ENCODE measurements at regions not wholly inside any gene's neighbourhood (a gene's known extent, or its start where the extent isn't known, plus 50 kb on each side); places are given as distances from the start of the nearest gene placed in this dataset.

DNA sequence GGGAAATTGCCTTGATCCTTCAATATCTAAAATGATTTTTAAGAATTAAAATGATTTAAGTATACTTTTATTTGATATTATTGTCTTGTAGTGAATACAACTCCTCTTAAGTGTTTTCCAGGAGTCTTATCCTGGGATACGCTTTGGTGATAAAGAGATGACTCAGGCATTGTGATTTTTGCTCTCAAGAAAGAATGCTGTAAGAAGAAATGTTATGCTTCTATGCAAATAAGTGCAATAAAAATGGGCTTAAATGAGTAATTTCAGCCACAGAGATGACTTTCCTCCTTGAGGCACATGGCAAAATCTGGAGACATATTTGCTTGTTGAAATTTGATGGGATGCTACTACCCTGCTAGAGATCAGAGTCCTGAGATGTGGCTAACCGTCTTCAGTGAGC, 358.6 kb upstream of the BCHE start:
- 14% methylated on average over 2 of the region's 2 CpGs for WGBS (ENCODE audit: low lambda C conversion rate)
- DNase-seq (ENCODE audit: low spot score) = no peak
- no peaks in the 10 kb centered on the region for H4K20me1 ChIP-seq (ENCODE audit: insufficient read depth, low read length)
- POLR2A ChIA-PET = no interaction called here
- no peak overlapping the region for H2AFZ ChIP-seq (ENCODE audit: low read length)
- no peak overlapping the region for H3K4me2 ChIP-seq (ENCODE audit: low read depth, low read length)
- intact Hi-C loops (cut with micrococcal nuclease; ENCODE audit: unreplicated experiment) (no loop called here), in situ Hi-C loops (cut with HindIII; ENCODE audit: extremely low pct_ligation_motif_present, low pct_unique_long_range_greater_than_20kb) (no loop called here)
- no peak for ATAC-seq
- no peak overlapping the region for H3K9ac ChIP-seq (ENCODE audit: insufficient read depth, low read depth, low read length)
- CTCF ChIA-PET (ENCODE audit: low intra/inter-chr PET ratio, low total read pairs) = no interaction called here
- no peak overlapping the region for H3K27ac ChIP-seq (ENCODE audit: extremely low read length, insufficient read depth, low read length)
- BruUV-seq (replicated peaks) = no TSS peak
- no peaks in the 10 kb centered on the region for H3K4me1 ChIP-seq (ENCODE audit: insufficient read depth, low read length)
- H3K9me3 ChIP-seq (ENCODE audit: low read length) = no peaks in the 10 kb centered on the region
- no peak for FAIRE-seq
- no peaks in the 10 kb centered on the region for H3K27me3 ChIP-seq (ENCODE audit: control insufficient read depth in 1 of 2, insufficient read depth in 2 of 2, low read length in 2 of 2)
- H3K79me2 ChIP-seq (ENCODE audit: insufficient read depth, low read length) = no peaks in the 10 kb centered on the region
- H3K36me3 ChIP-seq (replicated peaks in 1 of 2; ENCODE audit: control insufficient read depth in 1 of 2, insufficient read depth in 2 of 2, low read length in 2 of 2) = no peaks in the 10 kb centered on the region
- no peak overlapping the region for H3K4me3 ChIP-seq (replicated peaks in 1 of 3; ENCODE audit: insufficient read depth in 1 of 3, low read depth in 2 of 3, low read length in 3 of 3)
- TF ChIP-seq, protein P1, sequence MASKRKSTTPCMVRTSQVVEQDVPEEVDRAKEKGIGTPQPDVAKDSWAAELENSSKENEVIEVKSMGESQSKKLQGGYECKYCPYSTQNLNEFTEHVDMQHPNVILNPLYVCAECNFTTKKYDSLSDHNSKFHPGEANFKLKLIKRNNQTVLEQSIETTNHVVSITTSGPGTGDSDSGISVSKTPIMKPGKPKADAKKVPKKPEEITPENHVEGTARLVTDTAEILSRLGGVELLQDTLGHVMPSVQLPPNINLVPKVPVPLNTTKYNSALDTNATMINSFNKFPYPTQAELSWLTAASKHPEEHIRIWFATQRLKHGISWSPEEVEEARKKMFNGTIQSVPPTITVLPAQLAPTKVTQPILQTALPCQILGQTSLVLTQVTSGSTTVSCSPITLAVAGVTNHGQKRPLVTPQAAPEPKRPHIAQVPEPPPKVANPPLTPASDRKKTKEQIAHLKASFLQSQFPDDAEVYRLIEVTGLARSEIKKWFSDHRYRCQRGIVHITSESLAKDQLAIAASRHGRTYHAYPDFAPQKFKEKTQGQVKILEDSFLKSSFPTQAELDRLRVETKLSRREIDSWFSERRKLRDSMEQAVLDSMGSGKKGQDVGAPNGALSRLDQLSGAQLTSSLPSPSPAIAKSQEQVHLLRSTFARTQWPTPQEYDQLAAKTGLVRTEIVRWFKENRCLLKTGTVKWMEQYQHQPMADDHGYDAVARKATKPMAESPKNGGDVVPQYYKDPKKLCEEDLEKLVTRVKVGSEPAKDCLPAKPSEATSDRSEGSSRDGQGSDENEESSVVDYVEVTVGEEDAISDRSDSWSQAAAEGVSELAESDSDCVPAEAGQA (IDR thresholded peaks at IDR 0.05; ENCODE audit: low read depth) = no peak
- TF ChIP-seq, protein P1 (CRISPR knock-in tag; IDR thresholded peaks at IDR 0.05; ENCODE audit: borderline replicate concordance) = no peak
- TF ChIP-seq, protein P2, sequence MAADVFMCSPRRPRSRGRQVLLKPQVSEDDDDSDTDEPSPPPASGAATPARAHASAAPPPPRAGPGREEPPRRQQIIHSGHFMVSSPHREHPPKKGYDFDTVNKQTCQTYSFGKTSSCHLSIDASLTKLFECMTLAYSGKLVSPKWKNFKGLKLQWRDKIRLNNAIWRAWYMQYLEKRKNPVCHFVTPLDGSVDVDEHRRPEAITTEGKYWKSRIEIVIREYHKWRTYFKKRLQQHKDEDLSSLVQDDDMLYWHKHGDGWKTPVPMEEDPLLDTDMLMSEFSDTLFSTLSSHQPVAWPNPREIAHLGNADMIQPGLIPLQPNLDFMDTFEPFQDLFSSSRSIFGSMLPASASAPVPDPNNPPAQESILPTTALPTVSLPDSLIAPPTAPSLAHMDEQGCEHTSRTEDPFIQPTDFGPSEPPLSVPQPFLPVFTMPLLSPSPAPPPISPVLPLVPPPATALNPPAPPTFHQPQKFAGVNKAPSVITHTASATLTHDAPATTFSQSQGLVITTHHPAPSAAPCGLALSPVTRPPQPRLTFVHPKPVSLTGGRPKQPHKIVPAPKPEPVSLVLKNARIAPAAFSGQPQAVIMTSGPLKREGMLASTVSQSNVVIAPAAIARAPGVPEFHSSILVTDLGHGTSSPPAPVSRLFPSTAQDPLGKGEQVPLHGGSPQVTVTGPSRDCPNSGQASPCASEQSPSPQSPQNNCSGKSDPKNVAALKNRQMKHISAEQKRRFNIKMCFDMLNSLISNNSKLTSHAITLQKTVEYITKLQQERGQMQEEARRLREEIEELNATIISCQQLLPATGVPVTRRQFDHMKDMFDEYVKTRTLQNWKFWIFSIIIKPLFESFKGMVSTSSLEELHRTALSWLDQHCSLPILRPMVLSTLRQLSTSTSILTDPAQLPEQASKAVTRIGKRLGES (CRISPR knock-in tag; IDR thresholded peaks at IDR 0.05; ENCODE audit: borderline replicate concordance) = no peak
- TF ChIP-seq SIX4 (CRISPR knock-in tag; IDR thresholded peaks at IDR 0.05) = no peak
- TF ChIP-seq, protein P3, sequence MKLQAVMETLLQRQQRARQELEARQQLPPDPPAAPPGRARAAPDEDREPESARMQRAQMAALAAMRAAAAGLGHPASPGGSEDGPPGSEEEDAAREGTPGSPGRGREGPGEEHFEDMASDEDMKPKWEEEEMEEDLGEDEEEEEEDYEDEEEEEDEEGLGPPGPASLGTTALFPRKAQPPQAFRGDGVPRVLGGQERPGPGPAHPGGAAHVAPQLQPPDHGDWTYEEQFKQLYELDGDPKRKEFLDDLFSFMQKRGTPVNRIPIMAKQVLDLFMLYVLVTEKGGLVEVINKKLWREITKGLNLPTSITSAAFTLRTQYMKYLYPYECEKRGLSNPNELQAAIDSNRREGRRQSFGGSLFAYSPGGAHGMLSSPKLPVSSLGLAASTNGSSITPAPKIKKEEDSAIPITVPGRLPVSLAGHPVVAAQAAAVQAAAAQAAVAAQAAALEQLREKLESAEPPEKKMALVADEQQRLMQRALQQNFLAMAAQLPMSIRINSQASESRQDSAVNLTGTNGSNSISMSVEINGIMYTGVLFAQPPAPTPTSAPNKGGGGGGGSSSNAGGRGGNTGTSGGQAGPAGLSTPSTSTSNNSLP (IDR thresholded peaks at IDR 0.05; ENCODE audit: low read depth, low read length) = no peak
- TF ChIP-seq HMG20B (CRISPR knock-in tag; conservative IDR thresholded peaks at IDR 0.05) = no peak
- TF ChIP-seq ZNF605 (CRISPR knock-in tag; IDR thresholded peaks at IDR 0.05) = no peak
- TF ChIP-seq SOX5 (CRISPR knock-in tag; IDR thresholded peaks at IDR 0.05; ENCODE audit: borderline replicate concordance) = no peak

Data from HepG2 (cell line).